H1 (cell line): ENCODE measurements at regions not wholly inside any gene's neighbourhood (a gene's known extent, or its start where the extent isn't known, plus 50 kb on each side); places are given as distances from the start of the nearest gene placed in this dataset.

ENCODE experiments used
- ATF3 ChIP-seq: IDR thresholded peaks from 2 replicates; pipeline ENCODE4 v1.6.1; 2011; ENCODE audit warnings: low read depth, mild to moderate bottlenecking, low read length; ENCODE audit not compliant: insufficient read depth

- no peak for TF ChIP-seq ATF3
These were observed 98.8 kb upstream of the BEND6 start (continued) for GRCh38 chr6:56856036-56856580.
